Right ventricle myocardium superior (tissue), 1 donor: ENCODE measurements at regions not wholly inside any gene's neighbourhood (a gene's known extent, or its start where the extent isn't known, plus 50 kb on each side); places are given as distances from the start of the nearest gene placed in this dataset.
"Not testable (repeated sequence)": the region's sequence is repeated elsewhere in the genome, so short reads cannot be mapped to it uniquely, and the experiment has no call there.

ENCODE experiments used
- ATAC-seq: fragments of 200-7000 bp; cut with Tn5 transposase; one replicate; pipeline ENCODE4 v1.9.1; 2020; ENCODE audit warnings: mild to moderate bottlenecking; ENCODE audit not compliant: poor library complexity
- DNase-seq: peaks from one replicate; pipeline ENCODE4 v3.0.0-alpha.2; 2020
- intact Hi-C: fragments of 100-400 bp; cut with DNase I; formaldehyde crosslinking; loops from one replicate; pipeline ENCODE4 v1.11.2; 2022
- donor health status: DM: no; HTN: yes; CAD: no; lungs with severe emphysema.

DNA sequence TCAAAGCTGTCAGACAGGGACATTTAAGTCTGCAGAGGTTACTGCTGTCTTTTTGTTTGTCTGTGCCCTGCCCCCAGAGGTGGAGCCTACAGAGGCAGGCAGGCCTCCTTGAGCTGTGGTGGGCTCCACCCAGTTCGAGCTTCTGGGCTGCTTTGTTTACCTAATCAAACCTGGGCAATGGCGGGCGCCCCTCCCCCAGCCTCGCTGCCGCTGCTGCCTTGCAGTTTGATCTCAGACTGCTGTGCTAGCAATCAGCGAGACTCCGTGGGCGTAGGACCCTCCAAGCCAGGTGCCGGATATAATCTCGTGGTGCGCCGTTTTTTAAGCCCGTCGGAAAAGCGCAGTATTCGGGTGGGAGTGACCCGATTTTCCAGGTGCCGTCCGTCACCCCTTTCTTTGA is 107.1 kb upstream of the KLF12 start:
- ATAC-seq, intact Hi-C loops, DNase-seq: not testable (repeated sequence)

DNA sequence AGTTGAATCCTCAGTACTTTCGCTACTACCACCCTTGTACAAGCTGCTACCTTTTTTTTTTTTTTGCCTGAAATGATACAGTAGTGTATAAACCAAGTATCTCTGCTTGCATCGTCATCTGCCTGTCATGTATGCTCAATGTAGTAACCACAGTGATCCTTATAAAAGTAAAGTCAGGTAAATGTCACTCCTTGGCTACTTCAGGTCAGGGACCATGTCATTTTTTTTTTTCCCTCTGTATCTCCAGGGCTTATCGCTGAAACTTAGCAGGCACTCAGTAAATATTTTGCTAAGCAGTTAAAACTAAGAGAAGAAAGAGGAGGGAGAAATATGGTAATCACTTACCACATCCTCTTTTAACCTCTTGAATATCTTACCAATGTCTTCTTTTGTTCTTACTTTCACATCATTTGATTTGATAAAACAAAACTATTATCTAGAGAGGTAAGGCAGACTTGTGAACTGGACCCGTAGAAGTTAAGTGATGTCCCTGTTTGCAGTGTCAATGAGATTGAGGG is 96.8 kb upstream of the KLF12 start:
- intact Hi-C loops: no loop called here
- DNase-seq: no peak

GRCh38 chr13:74229242-74229641 is 95.0 kb upstream of the KLF12 start:
- intact Hi-C loops: no loop called here
- ATAC-seq: no peak

More for the DNA sequence above, 96.8 kb upstream of the KLF12 start:
- ATAC-seq: no peak

GRCh38 chr13:74227476-74228158 is 93.4 kb upstream of the KLF12 start:
- DNase-seq (no peak), ATAC-seq (no peak)
- intact Hi-C loops: no loop called here

More at GRCh38 chr13:74229242-74229641, 95.0 kb upstream of the KLF12 start:
- DNase-seq: no peak

DNA sequence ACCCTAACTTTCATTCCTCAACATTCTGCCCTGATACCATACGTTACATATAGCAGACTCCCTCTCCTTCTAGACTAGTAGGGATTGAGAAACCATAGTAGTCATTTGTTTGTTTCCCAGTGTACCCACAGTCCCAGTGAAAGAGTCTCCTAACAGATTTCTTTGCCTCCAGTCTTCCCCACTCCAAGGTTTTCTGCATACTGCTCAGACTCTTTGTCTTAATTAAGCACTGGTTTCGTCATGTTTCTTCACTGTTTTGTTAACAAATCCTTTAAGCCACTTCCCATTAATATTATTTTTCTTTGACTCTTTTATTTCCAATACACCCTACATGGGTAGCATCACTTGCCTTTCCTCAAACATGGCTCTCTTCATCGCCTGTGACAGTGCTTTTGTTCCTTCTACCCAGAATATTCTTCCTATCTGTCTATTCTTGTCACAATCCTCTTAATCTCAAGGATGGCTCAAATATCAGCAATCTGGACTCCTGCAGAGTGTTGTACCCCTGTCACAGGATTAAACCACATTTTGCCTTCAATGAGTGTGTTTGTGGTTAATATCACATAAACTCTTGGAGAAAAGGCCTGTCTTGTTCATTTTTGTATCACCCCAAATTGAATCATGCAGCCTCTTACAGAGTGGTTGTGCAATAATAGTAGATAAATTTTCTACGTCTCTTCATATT is 92.7 kb upstream of the KLF12 start:
- ATAC-seq: no peak
- intact Hi-C loops: no loop called here
- DNase-seq: no peak

- intact Hi-C loops: no loop called here
- no peak for ATAC-seq
- no peak for DNase-seq
Measured at GRCh38 chr13:74221752-74222151, 87.5 kb upstream of the KLF12 start.

- ATAC-seq: no peak
- intact Hi-C loops: no loop called here
- DNase-seq: no peak
Measured at GRCh38 chr13:74219566-74219965, 85.4 kb upstream of the KLF12 start.

DNA sequence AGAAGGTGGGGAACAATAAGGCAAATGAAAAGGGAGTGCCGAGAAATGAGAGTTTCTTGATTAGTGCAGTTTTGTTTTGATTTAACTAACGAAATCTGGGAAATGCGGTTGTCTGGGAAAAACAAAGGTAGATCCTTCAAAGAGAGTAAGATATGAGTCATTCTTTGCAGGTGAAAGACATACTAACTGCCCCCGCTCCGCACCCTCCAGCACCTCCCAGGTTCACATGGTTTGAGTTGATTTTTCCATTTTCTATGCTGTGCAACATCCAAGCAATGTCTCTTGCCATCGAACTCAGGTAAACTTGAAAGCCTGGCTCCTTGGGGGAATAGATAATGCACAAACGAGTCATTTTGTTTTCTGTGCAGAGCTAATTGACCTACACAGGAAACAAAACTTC is 84.1 kb upstream of the KLF12 start:
- ATAC-seq (no peak), DNase-seq (no peak)
- intact Hi-C loops: no loop called here

DNA sequence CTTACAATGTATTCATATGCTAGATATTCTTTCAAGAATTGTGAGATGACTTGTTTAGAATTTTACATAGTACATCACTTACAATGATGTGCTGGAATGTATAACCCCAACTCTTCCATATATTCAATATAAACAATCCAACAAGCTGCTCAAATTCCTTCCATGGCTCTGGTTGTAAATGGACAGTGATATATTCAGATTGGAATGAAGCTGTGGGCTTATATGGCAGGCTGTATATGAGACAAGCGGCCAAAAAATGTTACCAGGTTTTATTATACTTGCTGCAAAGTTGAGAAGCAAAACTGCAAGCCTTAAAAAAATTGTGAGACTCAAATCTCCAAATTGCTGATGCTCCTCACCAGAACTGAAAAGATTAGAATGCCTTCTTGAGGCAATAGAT is 83.6 kb upstream of the KLF12 start:
- intact Hi-C loops: no loop called here
- DNase-seq: no peak
- no peak for ATAC-seq

DNA sequence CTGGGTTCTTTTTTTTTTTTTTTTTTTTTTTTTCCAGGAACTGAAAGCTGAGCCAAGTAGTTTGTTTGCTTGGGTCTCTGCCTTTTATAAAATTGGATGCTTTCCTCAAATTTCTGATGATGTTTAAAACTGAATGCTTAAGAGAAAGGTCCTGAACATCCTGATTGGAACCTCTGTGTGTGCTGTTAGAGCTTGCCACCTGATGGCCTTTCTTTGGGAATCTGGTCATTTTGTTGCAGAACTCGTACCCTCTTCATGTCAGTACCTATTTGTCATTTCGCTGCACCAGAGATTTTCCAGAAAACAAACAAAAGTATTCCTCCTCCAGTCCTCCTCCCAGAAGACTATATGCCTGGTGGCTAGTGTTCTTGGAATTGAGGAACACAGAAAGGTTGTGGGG is 81.2 kb upstream of the KLF12 start:
- intact Hi-C loops: no loop called here
- ATAC-seq: no peak
- DNase-seq: no peak

DNA sequence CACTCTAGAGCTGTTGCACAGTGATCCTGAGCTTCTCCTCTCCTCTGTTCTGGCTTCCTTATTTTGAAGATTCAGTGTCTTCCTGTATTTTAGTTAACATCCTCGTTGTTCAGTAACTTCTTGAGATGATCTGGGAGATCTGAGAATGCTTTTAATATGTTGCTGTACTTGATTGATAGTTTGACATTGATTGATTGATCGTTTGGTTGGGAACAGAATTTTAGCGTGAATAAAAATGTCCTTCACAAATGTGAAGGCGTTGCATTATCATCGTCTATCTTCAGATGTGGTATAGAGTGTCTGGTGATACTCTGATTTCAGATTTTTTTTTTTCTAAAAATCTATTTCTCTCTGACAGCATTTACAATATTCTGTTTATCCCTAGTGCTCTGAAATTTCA is 80.1 kb upstream of the KLF12 start:
- no peak for DNase-seq
- no peak for ATAC-seq
- intact Hi-C loops: no loop called here

GRCh38 chr13:74210693-74211393 is 76.6 kb upstream of the KLF12 start:
- DNase-seq (peak; percentile 37), ATAC-seq (peak; percentile 78)
- intact Hi-C loops: no loop called here

DNA sequence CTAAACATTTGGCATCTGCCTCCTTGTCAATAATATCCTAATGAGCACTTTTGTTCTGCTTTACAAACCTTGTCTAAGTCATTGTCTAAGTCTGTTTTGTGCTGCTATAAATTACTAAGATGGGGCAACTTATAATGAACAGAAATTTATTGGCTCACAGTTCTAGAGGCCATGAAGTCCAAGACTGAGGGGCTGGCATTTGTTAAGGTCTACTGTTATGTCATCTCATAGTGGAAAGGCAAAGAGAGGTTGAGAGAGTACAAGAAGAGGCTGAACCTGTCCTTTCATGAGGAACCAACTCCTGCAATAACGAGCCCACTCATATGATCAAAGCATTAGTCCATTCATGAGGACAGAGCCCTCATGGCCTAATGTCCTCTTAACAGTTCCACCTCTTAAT is 72.7 kb upstream of the KLF12 start:
- ATAC-seq (no peak), DNase-seq (no peak)
- intact Hi-C loops: no loop called here

DNA sequence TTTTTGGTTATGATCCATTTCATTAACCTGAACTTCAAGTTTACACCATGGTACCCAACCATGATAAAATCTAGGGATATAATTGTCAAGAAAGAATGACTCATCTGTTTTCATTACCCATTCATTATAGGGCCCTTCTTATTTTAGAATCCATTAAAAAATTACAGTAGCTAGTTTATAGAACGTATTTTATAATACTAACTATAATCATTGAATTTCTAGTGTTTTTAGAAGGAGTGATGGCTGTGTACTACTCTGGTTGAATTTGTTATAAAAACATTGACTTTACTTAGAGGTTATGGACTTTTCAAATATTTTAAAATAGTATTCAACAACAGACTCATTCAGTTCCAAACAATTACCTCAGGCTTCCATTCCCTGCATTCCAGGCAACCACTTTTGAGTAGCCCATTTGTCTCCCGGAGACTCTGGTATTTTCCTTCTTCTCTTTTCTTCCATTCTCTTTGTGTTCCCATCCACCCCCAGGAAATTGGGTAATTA is 71.9 kb upstream of the KLF12 start:
- no peak for ATAC-seq
- no peak for DNase-seq
- intact Hi-C loops: no loop called here

DNA sequence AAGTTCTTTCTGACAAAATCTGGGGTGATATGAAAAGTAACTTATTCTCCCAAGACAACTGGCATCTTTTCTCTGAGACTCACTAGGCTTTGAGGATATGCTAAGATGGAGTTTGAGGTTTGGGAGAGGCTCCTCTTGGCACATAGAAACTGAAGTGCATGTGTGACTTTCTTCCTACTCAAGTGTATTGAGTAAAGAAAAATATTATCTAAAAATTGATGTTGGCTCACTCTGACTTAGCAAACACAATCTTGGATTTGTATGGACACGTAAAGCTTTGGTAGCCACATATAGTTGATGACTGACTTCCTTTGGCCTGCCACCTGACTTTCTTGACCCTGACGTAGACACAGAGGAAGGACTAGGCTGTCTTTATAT is 71.1 kb upstream of the KLF12 start:
- ATAC-seq (no peak), DNase-seq (no peak)
- intact Hi-C loops: no loop called here

- DNase-seq (no peak), ATAC-seq (no peak)
- intact Hi-C loops: no loop called here
Measured at GRCh38 chr13:74204602-74205312, 70.6 kb upstream of the KLF12 start.

GRCh38 chr13:74203576-74203975 is 69.4 kb upstream of the KLF12 start:
- ATAC-seq (no peak), DNase-seq (no peak)
- intact Hi-C loops: no loop called here

- peak; percentile 53 for ATAC-seq
- no peak for DNase-seq
- intact Hi-C loops: no loop called here
Measured at GRCh38 chr13:74202129-74202813, 68.1 kb upstream of the KLF12 start.

GRCh38 chr13:74201530-74201929 is 67.3 kb upstream of the KLF12 start:
- ATAC-seq (no peak), DNase-seq (no peak)
- intact Hi-C loops: no loop called here
